ENCODE measurements at regions not wholly inside any gene's neighbourhood (a gene's known extent, or its start where the extent isn't known, plus 50 kb on each side); places are given as distances from the start of the nearest gene placed in this dataset.

- H3K4me1 Mint-ChIP-seq, result no peaks in the 10 kb centered on the region
- no peak overlapping the region for H3K27ac ChIP-seq (ENCODE audit: low read depth, low read length)
Measured at GRCh38 chr11:109981031-109981636, 112.1 kb upstream of the ZC3H12C start.

GRCh38 chr11:109983358-109983757, 109.8 kb upstream of the ZC3H12C start:
- WGBS, 2 experiments (ENCODE audit: insufficient coverage in 1 of 2, insufficient read length in 1 of 2), result 93 to 96% methylated on average over 2 of the region's 3 CpGs
- Mint-ChIP-seq H3K27me3 (ENCODE audit: insufficient read depth) (no peaks in the 10 kb centered on the region), H3K4me1 (no peaks in the 10 kb centered on the region), H3K36me3 (ENCODE audit: low read depth) (no peaks in the 10 kb centered on the region), H3K27ac (no peak overlapping the region), H3K9me3 (no peaks in the 10 kb centered on the region), H3K4me3 (no peak overlapping the region)
- no peak for TF ChIP-seq CTCF (conservative IDR thresholded peaks at IDR 0.05)
- no peak for DNase-seq
- no peaks in the 10 kb centered on the region for H3K9me3 ChIP-seq (ENCODE audit: control insufficient read depth, low read length)
- H3K4me1 ChIP-seq (ENCODE audit: control insufficient read depth, insufficient read depth, low read length), result peaks cover 2% of the 10 kb centered on the region
- H3K36me3 ChIP-seq (ENCODE audit: control insufficient read depth, insufficient read depth, low read length), result no peaks in the 10 kb centered on the region
- no peak overlapping the region for H3K9ac ChIP-seq (ENCODE audit: extremely low read depth, low read length, poor library complexity, severe bottlenecking)
- H3K4me3 ChIP-seq (ENCODE audit: low read length), result no peak overlapping the region
- no peak overlapping the region for H3K27ac ChIP-seq (ENCODE audit: low read depth, low read length)
- H3K27me3 ChIP-seq (ENCODE audit: control insufficient read depth, insufficient read depth, low read length, poor library complexity, severe bottlenecking), result no peaks in the 10 kb centered on the region

More at GRCh38 chr11:109981031-109981636, 112.1 kb upstream of the ZC3H12C start:
- Mint-ChIP-seq H3K27ac (no peak overlapping the region), H3K4me3 (no peak overlapping the region), H3K27me3 (ENCODE audit: insufficient read depth) (no peaks in the 10 kb centered on the region), H3K36me3 (ENCODE audit: low read depth) (no peaks in the 10 kb centered on the region), H3K9me3 (peaks cover 4% of the 10 kb centered on the region)
- 83% methylated on average over 1 of the region's 1 CpG; no CpG with 5 or more reads in 1 of the 2 experiments for WGBS, 2 experiments (ENCODE audit: insufficient coverage in 1 of 2, insufficient read length in 1 of 2)
- DNase-seq, result no peak
- no peaks in the 10 kb centered on the region for H3K27me3 ChIP-seq (ENCODE audit: control insufficient read depth, insufficient read depth, low read length, poor library complexity, severe bottlenecking)
- no peaks in the 10 kb centered on the region for H3K36me3 ChIP-seq (ENCODE audit: control insufficient read depth, insufficient read depth, low read length)
- peak overlapping the region; percentile 3 for H3K4me3 ChIP-seq (ENCODE audit: low read length)
- TF ChIP-seq CTCF (conservative IDR thresholded peaks at IDR 0.05), result no peak
- H3K4me1 ChIP-seq (ENCODE audit: control insufficient read depth, insufficient read depth, low read length), result peaks cover 2% of the 10 kb centered on the region
- H3K9me3 ChIP-seq (ENCODE audit: control insufficient read depth, low read length), result no peaks in the 10 kb centered on the region
- H3K9ac ChIP-seq (ENCODE audit: extremely low read depth, low read length, poor library complexity, severe bottlenecking), result no peak overlapping the region

GRCh38 chr11:109984634-109985289, 108.4 kb upstream of the ZC3H12C start:
- WGBS, 2 experiments (ENCODE audit: insufficient coverage in 1 of 2, insufficient read length in 1 of 2), result 88% methylated on average over 5 of the region's 6 CpGs; no CpG with 5 or more reads in 1 of the 2 experiments
- H3K9me3 ChIP-seq (ENCODE audit: control insufficient read depth, low read length), result no peaks in the 10 kb centered on the region
- no peak overlapping the region for H3K4me3 ChIP-seq (ENCODE audit: low read length)
- H3K27me3 ChIP-seq (ENCODE audit: control insufficient read depth, insufficient read depth, low read length, poor library complexity, severe bottlenecking), result no peaks in the 10 kb centered on the region
- H3K9me3 Mint-ChIP-seq, result no peaks in the 10 kb centered on the region
- H3K27ac Mint-ChIP-seq, result no peak overlapping the region
- no peak for DNase-seq
- no peaks in the 10 kb centered on the region for H3K27me3 Mint-ChIP-seq (ENCODE audit: insufficient read depth)
- no peaks in the 10 kb centered on the region for H3K36me3 Mint-ChIP-seq (ENCODE audit: low read depth)
- H3K4me3 Mint-ChIP-seq, result no peak overlapping the region
- no peak overlapping the region for H3K27ac ChIP-seq (ENCODE audit: low read depth, low read length)
- no peaks in the 10 kb centered on the region for H3K4me1 Mint-ChIP-seq
- TF ChIP-seq CTCF (conservative IDR thresholded peaks at IDR 0.05), result no peak
- H3K36me3 ChIP-seq (ENCODE audit: control insufficient read depth, insufficient read depth, low read length), result no peaks in the 10 kb centered on the region
- H3K9ac ChIP-seq (ENCODE audit: extremely low read depth, low read length, poor library complexity, severe bottlenecking), result no peak overlapping the region
- H3K4me1 ChIP-seq (ENCODE audit: control insufficient read depth, insufficient read depth, low read length), result peaks cover 2% of the 10 kb centered on the region
